ENCODE measurements at regions not wholly inside any gene's neighbourhood (a gene's known extent, or its start where the extent isn't known, plus 50 kb on each side); places are given as distances from the start of the nearest gene placed in this dataset.

DNA sequence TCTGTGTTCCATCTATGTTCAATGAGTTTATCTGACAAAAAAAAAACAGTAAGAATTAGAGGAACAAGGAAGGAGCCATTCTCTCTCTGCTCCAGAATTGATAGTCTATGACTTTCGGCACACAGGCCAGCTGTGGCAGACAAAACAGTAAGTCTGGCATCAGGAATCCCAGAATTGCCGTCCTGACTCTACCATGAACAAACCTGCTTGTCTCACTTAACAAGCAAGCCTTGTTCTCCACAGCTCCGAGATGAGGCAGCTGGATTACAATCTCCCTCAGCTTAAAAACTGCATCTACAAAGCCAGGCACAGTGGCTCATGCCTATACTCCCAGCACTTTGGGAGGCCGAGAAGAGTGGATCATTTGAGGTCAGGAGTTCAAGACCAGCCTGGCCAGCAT, 153.6 kb upstream of the TMCC3 start:
- Histone ChIP-seq H3K36me3 (ENCODE audit: insufficient read depth, low read length) (no peaks in the 10 kb centered on the region), H3K4me3 (ENCODE audit: low read length in 2 of 2) (no peak overlapping the region), H3K4me1 (ENCODE audit: insufficient read depth, low read length) (no peaks in the 10 kb centered on the region), H3K9me3 (ENCODE audit: control insufficient read depth in 1 of 2, low read length in 2 of 2) (no peaks in the 10 kb centered on the region), H3K27me3 (ENCODE audit: insufficient read depth, low read length) (no peaks in the 10 kb centered on the region), H3K27ac (ENCODE audit: low read depth, low read length) (no peak overlapping the region)
- H3K4me1 Mint-ChIP-seq, result no peaks in the 10 kb centered on the region
- H3K36me3 Mint-ChIP-seq, result no peaks in the 10 kb centered on the region
- peaks cover 0 to 2% (median 0%) of the 10 kb centered on the region in 8 donors for H3K9me3 Mint-ChIP-seq
- no peak overlapping the region for H3K4me3 Mint-ChIP-seq
- intact Hi-C loops (cut with micrococcal nuclease), result no loop called here
- no peak overlapping the region for H3K27ac Mint-ChIP-seq
- peaks cover 4 to 15% of the 10 kb centered on the region in 2 donors for H3K27me3 Mint-ChIP-seq
- POLR2A ChIA-PET (ENCODE audit: partially characterized antibody), result no interaction called here
- no peak for DNase-seq
- CTCF ChIA-PET (ENCODE audit: partially characterized antibody), result no interaction called here

DNA sequence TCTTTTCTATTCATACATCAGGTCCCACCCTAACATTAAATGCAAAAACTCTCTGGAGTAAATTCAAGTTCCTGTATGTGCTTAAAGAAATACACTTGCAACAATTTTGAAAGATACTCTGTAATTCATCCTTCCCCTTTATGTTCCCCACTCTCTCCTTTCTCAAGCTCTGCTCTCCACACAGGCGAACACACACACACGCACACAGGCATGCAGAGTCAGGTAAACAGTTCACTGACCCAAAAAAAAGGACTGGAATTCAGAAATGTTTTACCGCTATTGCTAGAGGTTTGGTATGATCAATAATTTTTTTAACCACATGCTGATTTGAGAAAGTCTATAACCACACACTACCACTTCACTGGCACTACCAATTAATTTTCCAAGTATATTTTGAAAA, 152.4 kb upstream of the TMCC3 start:
- Mint-ChIP-seq H3K4me3 (no peak overlapping the region), H3K4me1 (no peaks in the 10 kb centered on the region), H3K27ac (no peak overlapping the region), H3K9me3 (peaks cover 0 to 2% (median 0%) of the 10 kb centered on the region in 8 donors), H3K27me3 (peaks cover 2 to 11% of the 10 kb centered on the region in 2 donors), H3K36me3 (no peaks in the 10 kb centered on the region)
- intact Hi-C loops (cut with micrococcal nuclease), result no loop called here
- no peaks in the 10 kb centered on the region for H3K27me3 ChIP-seq (ENCODE audit: insufficient read depth, low read length)
- no peak overlapping the region for H3K27ac ChIP-seq (ENCODE audit: low read depth, low read length)
- CTCF ChIA-PET (ENCODE audit: partially characterized antibody), result no interaction called here
- H3K9me3 ChIP-seq (ENCODE audit: control insufficient read depth in 1 of 2, low read length in 2 of 2), result no peaks in the 10 kb centered on the region
- H3K36me3 ChIP-seq (ENCODE audit: insufficient read depth, low read length), result no peaks in the 10 kb centered on the region
- no peak for DNase-seq
- POLR2A ChIA-PET (ENCODE audit: partially characterized antibody), result no interaction called here
- H3K4me1 ChIP-seq (ENCODE audit: insufficient read depth, low read length), result no peaks in the 10 kb centered on the region
- H3K4me3 ChIP-seq (ENCODE audit: low read length in 2 of 2), result no peak overlapping the region

DNA sequence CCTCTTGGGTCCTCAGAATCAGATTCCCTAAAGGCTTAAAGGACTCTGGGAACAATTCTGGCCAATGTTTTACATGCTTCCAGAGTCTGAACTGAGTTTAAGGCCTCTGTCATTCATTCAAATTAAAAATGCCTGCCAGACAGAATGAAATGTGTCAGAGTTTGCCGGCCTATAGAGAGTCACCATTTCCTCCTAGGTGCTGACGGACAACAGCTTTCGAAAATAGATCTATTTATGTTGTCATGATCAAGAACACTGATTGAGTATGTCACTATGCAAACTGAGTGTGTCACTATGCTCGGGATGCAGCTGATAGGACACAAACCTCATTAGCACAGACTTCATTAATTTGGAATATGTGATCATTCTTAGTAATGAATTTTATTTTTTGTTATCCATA, 151.4 kb upstream of the TMCC3 start:
- intact Hi-C loops (cut with micrococcal nuclease), result no loop called here
- Histone ChIP-seq H3K4me3 (ENCODE audit: low read length in 2 of 2) (no peak overlapping the region), H3K9me3 (ENCODE audit: control insufficient read depth in 1 of 2, low read length in 2 of 2) (no peaks in the 10 kb centered on the region), H3K36me3 (ENCODE audit: insufficient read depth, low read length) (no peaks in the 10 kb centered on the region), H3K27me3 (ENCODE audit: insufficient read depth, low read length) (no peaks in the 10 kb centered on the region), H3K4me1 (ENCODE audit: insufficient read depth, low read length) (no peaks in the 10 kb centered on the region), H3K27ac (ENCODE audit: low read depth, low read length) (no peak overlapping the region)
- no peak overlapping the region for H3K4me3 Mint-ChIP-seq
- POLR2A ChIA-PET (ENCODE audit: partially characterized antibody), result no interaction called here
- no peaks in the 10 kb centered on the region for H3K4me1 Mint-ChIP-seq
- peaks cover 0 to 6% of the 10 kb centered on the region in 2 donors for H3K27me3 Mint-ChIP-seq
- H3K36me3 Mint-ChIP-seq, result no peaks in the 10 kb centered on the region
- CTCF ChIA-PET (ENCODE audit: partially characterized antibody), result no interaction called here
- no peak overlapping the region for H3K27ac Mint-ChIP-seq
- no peak for DNase-seq
- H3K9me3 Mint-ChIP-seq, result no peaks in the 10 kb centered on the region

DNA sequence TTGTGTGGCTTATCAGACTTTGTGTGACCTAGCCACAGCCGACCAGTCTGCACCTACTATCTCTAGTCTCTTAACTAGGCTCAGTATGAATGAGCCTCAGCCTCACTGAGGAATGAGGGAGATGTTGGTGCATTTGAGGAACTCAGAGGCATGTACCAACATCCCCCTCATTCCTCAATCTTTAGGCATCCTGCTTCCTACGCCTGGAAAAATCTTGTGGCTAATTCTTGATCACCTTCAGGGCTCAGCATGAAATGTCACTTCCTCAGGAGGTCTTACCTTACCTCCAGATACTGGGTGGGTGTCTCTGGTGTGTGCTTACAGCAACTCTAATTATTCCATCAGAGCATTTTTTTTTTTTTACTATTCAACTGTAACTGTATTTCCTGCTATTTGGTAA, 148.8 kb upstream of the TMCC3 start:
- Histone ChIP-seq H3K4me1 (ENCODE audit: insufficient read depth, low read length) (no peaks in the 10 kb centered on the region), H3K27me3 (ENCODE audit: insufficient read depth, low read length) (no peaks in the 10 kb centered on the region), H3K36me3 (ENCODE audit: insufficient read depth, low read length) (no peaks in the 10 kb centered on the region), H3K9me3 (ENCODE audit: control insufficient read depth in 1 of 2, low read length in 2 of 2) (no peaks in the 10 kb centered on the region), H3K27ac (ENCODE audit: low read depth, low read length) (no peak overlapping the region), H3K4me3 (ENCODE audit: low read length in 2 of 2) (no peak overlapping the region)
- Mint-ChIP-seq H3K9me3 (no peaks in the 10 kb centered on the region), H3K4me1 (peaks cover 0 to 6% (median 1%) of the 10 kb centered on the region in 4 donors), H3K27ac (no peak overlapping the region), H3K36me3 (no peaks in the 10 kb centered on the region), H3K27me3 (peaks cover 0 to 1% of the 10 kb centered on the region in 2 donors), H3K4me3 (no peak overlapping the region)
- no peak for DNase-seq
- intact Hi-C loops (cut with micrococcal nuclease), result no loop called here
- ChIA-PET POLR2A (ENCODE audit: partially characterized antibody) (no interaction called here), CTCF (ENCODE audit: partially characterized antibody) (no interaction called here)

DNA sequence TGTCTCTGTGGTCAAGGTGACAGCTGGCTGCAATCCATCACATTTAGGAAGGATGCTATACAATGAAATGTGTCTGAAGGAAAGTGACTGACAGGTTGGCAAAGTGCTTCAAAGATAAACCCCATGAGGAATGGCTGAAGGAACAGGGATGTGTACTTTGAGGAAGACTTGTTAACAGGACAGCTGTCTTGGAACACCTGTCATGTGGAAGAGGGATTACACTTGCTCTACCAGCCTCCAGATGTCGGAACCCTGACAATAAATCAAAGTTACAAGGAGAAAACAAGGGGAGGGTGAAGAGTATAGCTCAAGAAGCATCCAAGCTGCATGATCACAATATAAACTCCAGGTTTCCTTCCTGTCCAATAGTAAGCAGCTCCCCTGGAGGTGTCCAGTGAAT, 147.8 kb upstream of the TMCC3 start:
- Histone ChIP-seq H3K27ac (ENCODE audit: low read depth, low read length) (no peak overlapping the region), H3K27me3 (ENCODE audit: insufficient read depth, low read length) (no peaks in the 10 kb centered on the region), H3K36me3 (ENCODE audit: insufficient read depth, low read length) (no peaks in the 10 kb centered on the region), H3K4me3 (ENCODE audit: low read length in 2 of 2) (no peak overlapping the region), H3K4me1 (ENCODE audit: insufficient read depth, low read length) (no peaks in the 10 kb centered on the region), H3K9me3 (ENCODE audit: control insufficient read depth in 1 of 2, low read length in 2 of 2) (no peaks in the 10 kb centered on the region)
- H3K9me3 Mint-ChIP-seq, result no peaks in the 10 kb centered on the region
- peaks cover 0 to 1% of the 10 kb centered on the region in 2 donors for H3K27me3 Mint-ChIP-seq
- POLR2A ChIA-PET (ENCODE audit: partially characterized antibody), result no interaction called here
- CTCF ChIA-PET (ENCODE audit: partially characterized antibody), result no interaction called here
- intact Hi-C loops (cut with micrococcal nuclease), result no loop called here
- no peak overlapping the region for H3K27ac Mint-ChIP-seq
- H3K36me3 Mint-ChIP-seq, result no peaks in the 10 kb centered on the region
- DNase-seq, result no peak
- peaks cover 0 to 6% (median 1%) of the 10 kb centered on the region in 4 donors for H3K4me1 Mint-ChIP-seq
- H3K4me3 Mint-ChIP-seq, result no peak overlapping the region

DNA sequence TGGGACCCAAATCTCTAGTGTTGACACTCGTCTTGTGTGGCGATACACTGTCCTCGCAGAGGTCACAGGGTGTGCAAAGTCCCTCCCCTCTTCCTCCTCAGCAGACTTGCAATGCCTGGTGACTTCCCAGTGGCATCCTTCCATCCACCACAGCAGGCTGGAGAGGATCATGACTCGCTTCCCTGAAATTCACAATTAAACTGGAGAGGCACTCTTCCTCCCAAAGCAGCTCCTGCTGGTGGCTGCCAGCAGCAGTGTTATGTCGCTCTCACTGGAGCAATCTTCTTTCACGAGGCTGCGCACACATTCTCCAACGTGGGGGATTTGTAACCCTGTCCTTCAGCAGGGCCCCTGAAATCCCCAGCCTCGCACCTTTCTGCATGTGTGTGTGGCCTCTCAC, 145.2 kb upstream of the TMCC3 start:
- no peak for DNase-seq
- H3K36me3 Mint-ChIP-seq, result no peaks in the 10 kb centered on the region
- POLR2A ChIA-PET (ENCODE audit: partially characterized antibody), result no interaction called here
- Histone ChIP-seq H3K36me3 (ENCODE audit: insufficient read depth, low read length) (no peaks in the 10 kb centered on the region), H3K4me3 (ENCODE audit: low read length in 2 of 2) (no peak overlapping the region), H3K27me3 (ENCODE audit: insufficient read depth, low read length) (no peaks in the 10 kb centered on the region), H3K4me1 (ENCODE audit: insufficient read depth, low read length) (no peaks in the 10 kb centered on the region), H3K9me3 (ENCODE audit: control insufficient read depth in 1 of 2, low read length in 2 of 2) (no peaks in the 10 kb centered on the region), H3K27ac (ENCODE audit: low read depth, low read length) (no peak overlapping the region)
- H3K27me3 Mint-ChIP-seq, result peaks cover 0 to 3% of the 10 kb centered on the region in 2 donors
- H3K27ac Mint-ChIP-seq, result no peak overlapping the region
- CTCF ChIA-PET (ENCODE audit: partially characterized antibody), result no interaction called here
- H3K4me1 Mint-ChIP-seq, result peaks cover 0 to 6% (median 1%) of the 10 kb centered on the region in 4 donors
- H3K4me3 Mint-ChIP-seq, result no peak overlapping the region
- intact Hi-C loops (cut with micrococcal nuclease), result no loop called here
- H3K9me3 Mint-ChIP-seq, result no peaks in the 10 kb centered on the region

DNA sequence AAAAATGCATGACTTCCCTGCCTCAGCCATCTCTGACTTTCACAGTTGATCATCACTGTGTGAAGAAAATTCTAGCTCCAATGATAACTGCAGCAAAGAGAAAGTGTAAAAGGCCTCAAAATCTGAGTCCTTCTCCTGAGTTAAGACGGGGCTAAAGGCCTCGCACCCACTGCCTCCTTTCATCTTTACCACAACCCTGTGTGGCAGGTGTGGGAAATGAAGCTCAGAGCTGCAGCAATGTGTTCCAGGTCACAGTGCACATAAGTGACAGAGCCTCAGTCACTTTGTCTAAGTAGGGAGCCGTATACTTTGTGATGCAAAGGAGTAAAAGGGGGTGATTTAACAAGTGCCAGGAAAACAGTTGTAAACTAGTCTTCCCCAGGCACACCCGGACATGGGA, 144.7 kb upstream of the TMCC3 start:
- intact Hi-C loops (cut with micrococcal nuclease), result no loop called here
- ChIA-PET CTCF (ENCODE audit: partially characterized antibody) (no interaction called here), POLR2A (ENCODE audit: partially characterized antibody) (no interaction called here)
- no peak overlapping the region for H3K4me3 Mint-ChIP-seq
- H3K4me1 Mint-ChIP-seq, result peaks cover 0 to 6% (median 1%) of the 10 kb centered on the region in 4 donors
- Histone ChIP-seq H3K27ac (ENCODE audit: low read depth, low read length) (no peak overlapping the region), H3K36me3 (ENCODE audit: insufficient read depth, low read length) (no peaks in the 10 kb centered on the region), H3K4me3 (ENCODE audit: low read length in 2 of 2) (no peak overlapping the region), H3K9me3 (ENCODE audit: control insufficient read depth in 1 of 2, low read length in 2 of 2) (no peaks in the 10 kb centered on the region), H3K4me1 (ENCODE audit: insufficient read depth, low read length) (no peaks in the 10 kb centered on the region), H3K27me3 (ENCODE audit: insufficient read depth, low read length) (no peaks in the 10 kb centered on the region)
- peaks cover 0 to 3% of the 10 kb centered on the region in 2 donors for H3K27me3 Mint-ChIP-seq
- H3K27ac Mint-ChIP-seq, result no peak overlapping the region
- no peaks in the 10 kb centered on the region for H3K9me3 Mint-ChIP-seq
- no peaks in the 10 kb centered on the region for H3K36me3 Mint-ChIP-seq
- no peak for DNase-seq

DNA sequence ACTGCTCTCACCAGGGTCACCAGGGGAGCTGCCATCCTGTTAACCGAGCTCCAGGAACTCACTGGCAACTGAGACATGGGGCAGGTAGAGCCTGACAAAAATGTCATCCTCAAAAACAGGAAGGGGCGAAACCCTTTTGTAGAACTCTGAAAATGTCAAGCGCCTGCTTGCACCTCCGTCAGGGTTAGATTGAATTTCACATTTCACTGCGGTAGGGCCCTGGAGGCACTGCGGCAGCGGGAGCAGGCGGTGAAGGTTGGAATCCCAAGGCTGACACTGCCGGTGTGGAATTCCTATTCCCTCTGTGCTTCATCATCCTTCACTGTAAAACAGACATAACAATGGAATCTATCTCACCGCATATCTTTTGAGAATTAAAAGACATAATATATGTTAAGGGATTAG, 142.8 kb upstream of the TMCC3 start:
- Histone ChIP-seq H3K27me3 (ENCODE audit: insufficient read depth, low read length) (no peaks in the 10 kb centered on the region), H3K4me1 (ENCODE audit: insufficient read depth, low read length) (no peaks in the 10 kb centered on the region), H3K4me3 (ENCODE audit: low read length in 2 of 2) (no peak overlapping the region), H3K36me3 (ENCODE audit: insufficient read depth, low read length) (no peaks in the 10 kb centered on the region), H3K9me3 (ENCODE audit: control insufficient read depth in 1 of 2, low read length in 2 of 2) (no peaks in the 10 kb centered on the region), H3K27ac (ENCODE audit: low read depth, low read length) (no peak overlapping the region)
- H3K27ac Mint-ChIP-seq, result no peak overlapping the region
- DNase-seq, result no peak
- intact Hi-C loops (cut with micrococcal nuclease), result no loop called here
- ChIA-PET POLR2A (ENCODE audit: partially characterized antibody) (no interaction called here), CTCF (ENCODE audit: partially characterized antibody) (no interaction called here)
- H3K4me3 Mint-ChIP-seq, result no peak overlapping the region
- H3K36me3 Mint-ChIP-seq, result no peaks in the 10 kb centered on the region
- no peaks in the 10 kb centered on the region for H3K9me3 Mint-ChIP-seq
- H3K27me3 Mint-ChIP-seq, result peaks cover 0 to 3% of the 10 kb centered on the region in 2 donors
- peaks cover 0 to 6% (median 1%) of the 10 kb centered on the region in 4 donors for H3K4me1 Mint-ChIP-seq
